ENCODE measurements at regions not wholly inside any gene's neighbourhood (a gene's known extent, or its start where the extent isn't known, plus 50 kb on each side); places are given as distances from the start of the nearest gene placed in this dataset.

DNA sequence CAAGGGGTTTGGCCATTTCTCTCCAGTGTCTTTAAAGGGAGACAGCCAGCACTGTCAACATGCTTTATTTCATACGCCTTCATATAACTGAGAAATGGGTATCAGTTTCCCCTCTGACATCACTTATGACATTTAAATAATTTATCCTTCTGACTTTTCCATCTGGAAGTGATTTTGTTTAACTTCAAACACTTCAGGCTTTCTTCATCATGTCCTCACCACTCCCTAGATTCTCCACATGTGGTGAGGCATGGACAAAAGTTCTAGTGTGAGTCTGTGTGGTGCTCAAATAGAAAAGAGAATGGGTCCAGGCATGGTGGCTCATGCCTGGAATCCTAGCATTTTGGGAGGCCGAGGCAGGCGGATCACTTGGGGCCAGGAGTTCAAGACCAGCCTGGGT is 158.6 kb downstream of the TXNL1 start:
- ChIA-PET POLR2A (no interaction called here), CTCF (no interaction called here)
- BruUV-seq (replicated peaks), result no TSS peak
- H3K27me3 ChIP-seq (ENCODE audit: control insufficient read depth, insufficient read depth, low read length), result no peaks in the 10 kb centered on the region
- in situ Hi-C loops (cut with HindIII; ENCODE audit: low pct_unique_long_range_greater_than_20kb, low sequenced_read_pairs), result no loop called here
- intact Hi-C loops (cut with micrococcal nuclease; ENCODE audit: unreplicated experiment), result no loop called here
- H3K4me3 ChIP-seq (ENCODE audit: low read depth in 2 of 2, low read length in 2 of 2), result no peak overlapping the region
- no peaks in the 10 kb centered on the region for H3K36me3 ChIP-seq (ENCODE audit: control insufficient read depth, insufficient read depth, low read length)
- H3K27ac ChIP-seq (ENCODE audit: low read length), result no peak overlapping the region
- TF ChIP-seq POLR2AphosphoS5 (IDR thresholded peaks at IDR 0.05; ENCODE audit: low read depth, low read length) (no peak), SIN3A (IDR thresholded peaks at IDR 0.05; ENCODE audit: borderline replicate concordance, insufficient read depth, low read depth, low read length) (no peak), TCF7L2 (IDR thresholded peaks at IDR 0.05; ENCODE audit: low read depth, low read length) (no peak)
- TF ChIP-seq, protein P1, sequence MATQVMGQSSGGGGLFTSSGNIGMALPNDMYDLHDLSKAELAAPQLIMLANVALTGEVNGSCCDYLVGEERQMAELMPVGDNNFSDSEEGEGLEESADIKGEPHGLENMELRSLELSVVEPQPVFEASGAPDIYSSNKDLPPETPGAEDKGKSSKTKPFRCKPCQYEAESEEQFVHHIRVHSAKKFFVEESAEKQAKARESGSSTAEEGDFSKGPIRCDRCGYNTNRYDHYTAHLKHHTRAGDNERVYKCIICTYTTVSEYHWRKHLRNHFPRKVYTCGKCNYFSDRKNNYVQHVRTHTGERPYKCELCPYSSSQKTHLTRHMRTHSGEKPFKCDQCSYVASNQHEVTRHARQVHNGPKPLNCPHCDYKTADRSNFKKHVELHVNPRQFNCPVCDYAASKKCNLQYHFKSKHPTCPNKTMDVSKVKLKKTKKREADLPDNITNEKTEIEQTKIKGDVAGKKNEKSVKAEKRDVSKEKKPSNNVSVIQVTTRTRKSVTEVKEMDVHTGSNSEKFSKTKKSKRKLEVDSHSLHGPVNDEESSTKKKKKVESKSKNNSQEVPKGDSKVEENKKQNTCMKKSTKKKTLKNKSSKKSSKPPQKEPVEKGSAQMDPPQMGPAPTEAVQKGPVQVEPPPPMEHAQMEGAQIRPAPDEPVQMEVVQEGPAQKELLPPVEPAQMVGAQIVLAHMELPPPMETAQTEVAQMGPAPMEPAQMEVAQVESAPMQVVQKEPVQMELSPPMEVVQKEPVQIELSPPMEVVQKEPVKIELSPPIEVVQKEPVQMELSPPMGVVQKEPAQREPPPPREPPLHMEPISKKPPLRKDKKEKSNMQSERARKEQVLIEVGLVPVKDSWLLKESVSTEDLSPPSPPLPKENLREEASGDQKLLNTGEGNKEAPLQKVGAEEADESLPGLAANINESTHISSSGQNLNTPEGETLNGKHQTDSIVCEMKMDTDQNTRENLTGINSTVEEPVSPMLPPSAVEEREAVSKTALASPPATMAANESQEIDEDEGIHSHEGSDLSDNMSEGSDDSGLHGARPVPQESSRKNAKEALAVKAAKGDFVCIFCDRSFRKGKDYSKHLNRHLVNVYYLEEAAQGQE (IDR thresholded peaks at IDR 0.05; ENCODE audit: insufficient read depth in 1 of 2, low read depth in 2 of 2, low read length in 1 of 2), result no peak
- TF ChIP-seq, protein P2, sequence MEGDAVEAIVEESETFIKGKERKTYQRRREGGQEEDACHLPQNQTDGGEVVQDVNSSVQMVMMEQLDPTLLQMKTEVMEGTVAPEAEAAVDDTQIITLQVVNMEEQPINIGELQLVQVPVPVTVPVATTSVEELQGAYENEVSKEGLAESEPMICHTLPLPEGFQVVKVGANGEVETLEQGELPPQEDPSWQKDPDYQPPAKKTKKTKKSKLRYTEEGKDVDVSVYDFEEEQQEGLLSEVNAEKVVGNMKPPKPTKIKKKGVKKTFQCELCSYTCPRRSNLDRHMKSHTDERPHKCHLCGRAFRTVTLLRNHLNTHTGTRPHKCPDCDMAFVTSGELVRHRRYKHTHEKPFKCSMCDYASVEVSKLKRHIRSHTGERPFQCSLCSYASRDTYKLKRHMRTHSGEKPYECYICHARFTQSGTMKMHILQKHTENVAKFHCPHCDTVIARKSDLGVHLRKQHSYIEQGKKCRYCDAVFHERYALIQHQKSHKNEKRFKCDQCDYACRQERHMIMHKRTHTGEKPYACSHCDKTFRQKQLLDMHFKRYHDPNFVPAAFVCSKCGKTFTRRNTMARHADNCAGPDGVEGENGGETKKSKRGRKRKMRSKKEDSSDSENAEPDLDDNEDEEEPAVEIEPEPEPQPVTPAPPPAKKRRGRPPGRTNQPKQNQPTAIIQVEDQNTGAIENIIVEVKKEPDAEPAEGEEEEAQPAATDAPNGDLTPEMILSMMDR (IDR thresholded peaks at IDR 0.05), result no peak
- H3K9me3 ChIP-seq (ENCODE audit: control insufficient read depth, insufficient read depth, low read depth, low read length), result no peaks in the 10 kb centered on the region
- ATAC-seq (no peak), DNase-seq (ENCODE audit: low read depth, low spot score) (no peak)
- H3K4me1 ChIP-seq (ENCODE audit: control insufficient read depth, insufficient read depth, low read length), result no peaks in the 10 kb centered on the region

DNA sequence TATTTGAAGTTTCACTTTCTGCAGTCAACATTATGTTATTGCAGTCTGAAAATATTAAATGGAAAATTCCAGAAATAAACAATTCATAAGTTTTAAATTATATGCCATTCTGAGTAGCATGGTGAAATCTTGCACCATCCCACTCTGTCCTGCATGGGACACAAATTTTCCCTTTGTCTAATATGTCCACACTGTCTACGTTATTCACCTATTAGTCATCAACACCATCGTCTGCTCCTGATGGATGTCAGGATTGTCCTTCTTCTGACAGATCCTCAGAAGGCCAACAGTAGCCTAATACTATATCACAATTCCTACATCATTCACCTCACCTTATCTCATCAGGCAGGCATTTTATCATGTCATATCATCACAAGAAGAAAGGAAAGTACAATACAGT is 163.1 kb downstream of the TXNL1 start:
- no peak for TF ChIP-seq TCF7L2 (IDR thresholded peaks at IDR 0.05; ENCODE audit: low read depth, low read length)
- TF ChIP-seq, protein P2 (IDR thresholded peaks at IDR 0.05), result no peak
- TF ChIP-seq SIN3A (IDR thresholded peaks at IDR 0.05; ENCODE audit: borderline replicate concordance, insufficient read depth, low read depth, low read length), result no peak
- TF ChIP-seq, protein P1 (IDR thresholded peaks at IDR 0.05; ENCODE audit: insufficient read depth in 1 of 2, low read depth in 2 of 2, low read length in 1 of 2), result no peak
- TF ChIP-seq POLR2AphosphoS5 (IDR thresholded peaks at IDR 0.05; ENCODE audit: low read depth, low read length), result no peak
- in situ Hi-C loops (cut with HindIII; ENCODE audit: low pct_unique_long_range_greater_than_20kb, low sequenced_read_pairs) (no loop called here), intact Hi-C loops (cut with micrococcal nuclease; ENCODE audit: unreplicated experiment) (no loop called here)
- ATAC-seq, result no peak
- Histone ChIP-seq H3K27me3 (ENCODE audit: control insufficient read depth, insufficient read depth, low read length) (no peaks in the 10 kb centered on the region), H3K36me3 (ENCODE audit: control insufficient read depth, insufficient read depth, low read length) (no peaks in the 10 kb centered on the region), H3K4me3 (ENCODE audit: low read depth in 2 of 2, low read length in 2 of 2) (no peak overlapping the region), H3K4me1 (ENCODE audit: control insufficient read depth, insufficient read depth, low read length) (no peaks in the 10 kb centered on the region), H3K27ac (ENCODE audit: low read length) (no peak overlapping the region), H3K9me3 (ENCODE audit: control insufficient read depth, insufficient read depth, low read depth, low read length) (no peaks in the 10 kb centered on the region)
- POLR2A ChIA-PET, result no interaction called here
- no TSS peak for BruUV-seq (replicated peaks)
- CTCF ChIA-PET, result no interaction called here
- no peak for DNase-seq (ENCODE audit: low read depth, low spot score)

Measured in Panc1 (cell line).